Medulla oblongata (tissue), 1 donor: ENCODE measurements at regions not wholly inside any gene's neighbourhood (a gene's known extent, or its start where the extent isn't known, plus 50 kb on each side); places are given as distances from the start of the nearest gene placed in this dataset.
"Not testable (repeated sequence)": the region's sequence is repeated elsewhere in the genome, so short reads cannot be mapped to it uniquely, and the experiment has no call there.

Source experiments
- DNase-seq: peaks from one replicate; pipeline ENCODE4 v3.0.0-alpha.2; 2015; ENCODE audit errors: extremely low spot score

DNA sequence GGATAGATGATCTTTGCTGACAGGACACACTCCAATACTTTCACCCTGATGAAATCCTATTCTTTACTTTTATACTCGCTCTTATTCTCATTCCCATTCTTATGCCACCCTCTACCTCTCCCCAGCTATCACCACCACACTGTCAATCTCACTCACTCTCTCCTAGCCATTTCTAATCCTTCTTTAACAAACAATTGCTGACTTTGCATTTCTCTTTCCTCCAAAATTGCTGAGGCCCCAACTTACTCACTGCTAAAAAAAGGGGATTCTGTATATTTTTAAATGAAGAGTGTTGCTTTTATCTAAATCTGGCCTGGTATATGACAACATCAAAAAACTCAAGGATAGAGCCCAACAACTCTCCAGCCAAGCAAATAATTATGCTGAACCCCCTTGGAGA is 515.4 kb downstream of the MATN1 start:
- DNase-seq = not testable (repeated sequence)

GRCh38 chr1:30206631-30207030 is 516.8 kb downstream of the MATN1 start:
- DNase-seq = not testable (repeated sequence)

DNA sequence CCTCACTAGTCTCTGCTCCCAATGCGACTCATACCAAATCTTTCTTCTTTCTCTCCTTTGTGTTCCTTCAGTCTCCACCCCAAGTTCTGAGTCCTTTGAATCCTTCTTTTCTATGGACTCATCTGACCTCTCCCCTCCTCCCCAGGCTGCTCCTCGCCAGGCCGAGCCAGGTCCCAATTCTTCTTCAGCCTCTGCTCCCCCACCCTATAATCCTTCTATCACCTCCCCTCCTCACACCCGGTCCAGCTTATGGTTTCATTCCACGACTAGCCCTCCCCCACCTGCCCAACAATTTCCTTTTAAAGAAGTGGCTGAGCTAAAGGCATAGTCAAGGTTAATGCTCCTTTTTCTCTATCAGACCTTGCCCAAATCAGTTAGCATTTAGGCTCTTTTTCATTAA is 518.5 kb downstream of the MATN1 start:
- not testable (repeated sequence) for DNase-seq

DNA sequence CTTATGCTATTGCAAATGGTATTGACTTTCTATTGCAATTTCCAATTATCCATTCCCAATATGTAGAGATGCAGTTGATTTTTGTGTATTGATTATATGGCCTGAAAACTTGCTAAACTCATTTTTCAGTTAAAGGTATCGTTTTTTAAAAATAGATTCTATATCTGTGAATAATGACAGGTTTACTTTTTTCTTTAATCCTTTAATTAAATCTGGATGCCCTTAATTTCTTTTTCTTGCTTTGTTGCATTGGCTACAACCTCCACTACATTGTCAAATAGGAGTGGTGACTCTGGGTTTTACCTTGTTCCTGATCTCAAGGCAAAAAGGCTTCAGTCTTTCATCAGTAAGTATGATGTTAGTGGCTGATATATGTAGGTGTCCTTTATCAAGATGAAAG is 522.4 kb downstream of the MATN1 start:
- DNase-seq = no peak

- no peak for DNase-seq
These were observed 523.2 kb downstream of the MATN1 start for GRCh38 chr1:30200161-30200560.

- DNase-seq = no peak
These were observed 523.8 kb downstream of the MATN1 start for GRCh38 chr1:30199563-30199962.

- no peak for DNase-seq
These were observed 524.5 kb downstream of the MATN1 start for GRCh38 chr1:30198795-30199403.

- DNase-seq = no peak
These were observed 525.0 kb downstream of the MATN1 start for GRCh38 chr1:30198451-30198760.

GRCh38 chr1:30197639-30198450 is 525.5 kb downstream of the MATN1 start:
- no peak for DNase-seq

DNA sequence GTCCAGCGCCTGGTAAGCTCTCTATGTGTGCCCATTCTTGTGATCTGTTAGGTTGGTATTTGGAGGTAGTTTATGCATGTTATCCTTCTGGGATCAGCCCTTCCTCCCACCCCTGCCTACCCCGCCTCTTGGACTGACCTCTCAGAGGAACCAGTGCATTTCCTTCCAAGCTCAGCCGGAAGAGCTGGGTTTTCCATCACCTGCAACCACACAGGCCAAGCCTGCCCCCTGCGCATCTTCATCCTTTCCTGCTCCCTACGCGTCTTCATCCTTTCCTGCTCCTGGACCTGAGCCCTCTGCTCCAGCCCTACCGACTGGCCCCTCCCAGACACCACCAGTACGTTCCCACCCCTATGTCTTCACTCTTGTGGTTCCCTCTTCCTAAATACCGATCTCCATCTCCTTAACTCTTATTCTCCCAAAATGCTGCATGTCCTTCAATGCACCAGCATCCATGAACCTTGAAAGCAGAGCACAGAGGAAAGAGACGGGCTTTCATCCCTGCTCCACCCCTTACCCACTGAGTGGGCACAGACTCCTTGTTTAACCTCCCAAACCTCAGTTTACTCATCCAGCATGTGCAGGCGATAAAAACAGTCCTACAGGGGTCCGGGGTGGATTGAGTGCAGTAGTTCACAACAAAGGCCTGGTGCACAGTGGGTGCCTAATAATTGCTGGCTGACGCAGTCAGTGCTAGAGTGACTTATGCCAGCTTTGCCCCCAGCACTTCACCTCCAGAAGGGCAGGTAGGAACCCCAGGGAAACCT is 526.3 kb downstream of the MATN1 start:
- DNase-seq = no peak

DNA sequence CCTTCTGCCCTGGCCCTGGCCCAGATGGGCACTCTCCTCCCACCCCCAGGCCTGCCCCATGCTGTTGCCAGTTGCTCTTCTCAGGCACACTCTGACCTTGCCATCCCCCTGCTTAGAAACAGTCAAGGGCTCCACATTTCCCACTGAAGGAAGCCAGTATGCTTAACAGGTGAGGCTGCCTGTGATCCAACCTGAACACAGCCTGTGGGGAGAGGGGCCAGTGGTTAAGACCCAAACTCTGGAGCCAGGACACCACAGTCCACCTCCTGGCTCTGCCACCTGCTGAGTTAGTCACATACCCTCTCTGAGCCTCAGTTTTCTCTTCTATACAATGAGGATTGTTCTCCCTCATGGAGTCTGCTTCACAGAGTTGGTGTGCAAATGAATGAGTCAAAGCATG is 526.9 kb downstream of the MATN1 start:
- no peak for DNase-seq

GRCh38 chr1:30195424-30196134 is 527.8 kb downstream of the MATN1 start:
- no peak for DNase-seq

- no peak for DNase-seq
These were observed 528.5 kb downstream of the MATN1 start for GRCh38 chr1:30194741-30195423.

- DNase-seq = no peak
These were observed 529.3 kb downstream of the MATN1 start for GRCh38 chr1:30194046-30194619.

DNA sequence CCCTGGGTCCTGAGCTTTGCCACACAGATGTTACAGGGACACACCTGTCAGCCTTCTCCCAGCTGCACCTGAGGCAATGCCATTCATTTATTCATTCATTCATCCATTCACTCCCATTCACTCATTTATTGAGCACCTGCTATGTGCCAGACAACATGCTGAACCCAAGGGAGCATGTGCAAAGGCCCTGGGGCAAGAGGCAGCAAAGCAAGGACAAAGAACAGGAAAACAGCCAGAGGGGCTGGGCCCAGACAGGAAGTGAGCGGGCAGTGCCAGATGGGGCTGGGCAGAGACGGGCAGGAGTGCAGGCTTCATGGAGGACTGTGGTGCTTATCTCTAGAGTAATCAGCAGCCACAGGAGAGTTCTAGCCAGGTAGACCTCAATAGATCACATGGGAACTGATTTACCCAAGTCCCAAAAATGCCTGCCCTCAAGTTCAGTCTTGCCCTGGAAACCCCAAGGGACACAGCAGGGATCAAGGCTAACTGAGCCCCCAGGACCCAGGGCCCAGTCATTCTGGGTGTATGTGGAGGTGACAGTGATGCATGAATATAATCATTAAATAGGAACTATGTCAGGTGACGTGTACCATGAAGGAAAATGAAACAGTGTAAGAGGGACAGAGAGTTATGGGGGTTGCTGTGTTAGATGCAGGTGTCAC is 530.3 kb downstream of the MATN1 start:
- DNase-seq = no peak

DNA sequence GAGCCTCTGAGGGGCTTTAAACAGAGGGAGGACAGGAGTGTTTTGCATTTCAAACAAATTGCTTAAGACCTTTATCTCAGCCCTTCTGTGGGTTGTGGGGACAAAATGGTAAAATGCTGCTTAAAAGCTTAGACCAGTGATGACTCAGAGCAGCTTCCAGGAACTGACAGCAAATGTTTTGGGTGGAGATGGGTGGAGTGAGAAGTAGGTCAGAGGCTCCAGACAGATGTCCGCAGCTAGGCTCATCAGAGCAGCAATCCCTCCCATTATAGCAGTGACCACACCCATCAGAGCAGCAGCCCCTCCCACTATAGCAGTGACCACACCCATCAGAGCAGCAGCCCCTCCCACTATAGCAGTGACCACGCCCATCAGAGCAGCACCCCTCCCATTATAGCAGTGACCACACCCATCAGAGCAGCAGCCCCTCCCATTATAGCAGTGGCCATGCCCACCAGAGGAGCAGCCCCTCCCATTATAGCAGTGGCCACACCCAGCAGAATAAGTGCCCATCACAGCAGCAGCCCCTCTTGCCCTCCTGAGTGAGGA is 532.2 kb downstream of the MATN1 start:
- DNase-seq = no peak

GRCh38 chr1:30190511-30191153 is 532.8 kb downstream of the MATN1 start:
- DNase-seq = no peak

- no peak for DNase-seq
These were observed 533.4 kb downstream of the MATN1 start for GRCh38 chr1:30189818-30190500.

- no peak for DNase-seq
These were observed 534.4 kb downstream of the MATN1 start for GRCh38 chr1:30188999-30189398.
